ENCODE measurements at regions not wholly inside any gene's neighbourhood (a gene's known extent, or its start where the extent isn't known, plus 50 kb on each side); places are given as distances from the start of the nearest gene placed in this dataset.

DNA sequence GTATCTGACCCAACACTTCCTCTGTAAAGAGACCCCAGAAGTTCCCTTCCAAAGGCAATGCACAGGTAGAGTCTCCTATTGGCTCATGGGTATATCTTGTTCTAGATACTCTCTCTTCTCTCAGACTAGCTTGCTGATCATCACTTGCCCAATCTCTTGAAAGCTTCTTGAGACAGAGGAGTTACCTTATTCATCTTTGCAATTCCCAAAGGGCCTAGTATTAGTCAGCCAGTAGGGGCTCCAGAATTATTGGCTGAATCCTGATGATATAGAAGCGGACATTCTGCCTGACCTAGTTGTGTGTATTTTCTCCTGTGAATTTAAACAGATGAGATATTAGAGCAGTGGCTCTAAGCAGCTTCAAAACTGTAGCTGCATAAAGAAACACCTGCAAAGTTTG, 304.0 kb upstream of the KLF4 start:
- H3K36me3 Mint-ChIP-seq (ENCODE audit: low read depth), result no peaks in the 10 kb centered on the region
- H3K4me3 Mint-ChIP-seq, result no peak overlapping the region
- no peaks in the 10 kb centered on the region for H3K4me1 Mint-ChIP-seq
- Histone ChIP-seq H2AFZ (no peak overlapping the region), H3K9me2 (ENCODE audit: insufficient read depth) (no peaks in the 10 kb centered on the region), H3K4me1 (ENCODE audit: insufficient read depth) (no peaks in the 10 kb centered on the region), H3K27ac (ENCODE audit: low read depth) (no peak overlapping the region), H4K20me1 (replicated peaks; ENCODE audit: insufficient read depth) (no peaks in the 10 kb centered on the region), H3K4me3 (no peak overlapping the region), H3F3A (replicated peaks; ENCODE audit: low read depth) (no peaks in the 10 kb centered on the region), H3K36me3 (ENCODE audit: insufficient read depth) (no peaks in the 10 kb centered on the region), H3K27me3 (ENCODE audit: insufficient read depth) (no peaks in the 10 kb centered on the region), H3K4me2 (no peak overlapping the region), H3K79me2 (replicated peaks; ENCODE audit: insufficient read depth) (no peaks in the 10 kb centered on the region)
- no peak for ATAC-seq
- no peaks in the 10 kb centered on the region for H3K27me3 Mint-ChIP-seq (ENCODE audit: insufficient read depth, low read depth, poor library complexity)
- H3K27ac Mint-ChIP-seq, result no peak overlapping the region
- no peak for DNase-seq (ENCODE audit: low spot score)
- H3K9me3 Mint-ChIP-seq, result no peaks in the 10 kb centered on the region
- TF ChIP-seq NANOG (IDR thresholded peaks at IDR 0.05; ENCODE audit: borderline replicate concordance), result no peak
- no peak for TF ChIP-seq STAT1 (IDR thresholded peaks at IDR 0.05; ENCODE audit: unreplicated experiment)
- TF ChIP-seq POLR2AphosphoS5 (IDR thresholded peaks at IDR 0.05; ENCODE audit: low read depth), result no peak
- TF ChIP-seq, protein P1, sequence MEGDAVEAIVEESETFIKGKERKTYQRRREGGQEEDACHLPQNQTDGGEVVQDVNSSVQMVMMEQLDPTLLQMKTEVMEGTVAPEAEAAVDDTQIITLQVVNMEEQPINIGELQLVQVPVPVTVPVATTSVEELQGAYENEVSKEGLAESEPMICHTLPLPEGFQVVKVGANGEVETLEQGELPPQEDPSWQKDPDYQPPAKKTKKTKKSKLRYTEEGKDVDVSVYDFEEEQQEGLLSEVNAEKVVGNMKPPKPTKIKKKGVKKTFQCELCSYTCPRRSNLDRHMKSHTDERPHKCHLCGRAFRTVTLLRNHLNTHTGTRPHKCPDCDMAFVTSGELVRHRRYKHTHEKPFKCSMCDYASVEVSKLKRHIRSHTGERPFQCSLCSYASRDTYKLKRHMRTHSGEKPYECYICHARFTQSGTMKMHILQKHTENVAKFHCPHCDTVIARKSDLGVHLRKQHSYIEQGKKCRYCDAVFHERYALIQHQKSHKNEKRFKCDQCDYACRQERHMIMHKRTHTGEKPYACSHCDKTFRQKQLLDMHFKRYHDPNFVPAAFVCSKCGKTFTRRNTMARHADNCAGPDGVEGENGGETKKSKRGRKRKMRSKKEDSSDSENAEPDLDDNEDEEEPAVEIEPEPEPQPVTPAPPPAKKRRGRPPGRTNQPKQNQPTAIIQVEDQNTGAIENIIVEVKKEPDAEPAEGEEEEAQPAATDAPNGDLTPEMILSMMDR (conservative IDR thresholded peaks at IDR 0.05; ENCODE audit: low read depth in 2 of 2), result no peak
- no peak for TF ChIP-seq CREB1 (CRISPR knock-in tag; IDR thresholded peaks at IDR 0.05; ENCODE audit: low read depth)
- TF ChIP-seq, protein P2, sequence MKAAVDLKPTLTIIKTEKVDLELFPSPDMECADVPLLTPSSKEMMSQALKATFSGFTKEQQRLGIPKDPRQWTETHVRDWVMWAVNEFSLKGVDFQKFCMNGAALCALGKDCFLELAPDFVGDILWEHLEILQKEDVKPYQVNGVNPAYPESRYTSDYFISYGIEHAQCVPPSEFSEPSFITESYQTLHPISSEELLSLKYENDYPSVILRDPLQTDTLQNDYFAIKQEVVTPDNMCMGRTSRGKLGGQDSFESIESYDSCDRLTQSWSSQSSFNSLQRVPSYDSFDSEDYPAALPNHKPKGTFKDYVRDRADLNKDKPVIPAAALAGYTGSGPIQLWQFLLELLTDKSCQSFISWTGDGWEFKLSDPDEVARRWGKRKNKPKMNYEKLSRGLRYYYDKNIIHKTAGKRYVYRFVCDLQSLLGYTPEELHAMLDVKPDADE (IDR thresholded peaks at IDR 0.05), result no peak
- TF ChIP-seq ZNF331 (CRISPR knock-in tag; IDR thresholded peaks at IDR 0.05; ENCODE audit: low read depth), result no peak
- TF ChIP-seq ZNF114 (CRISPR knock-in tag; IDR thresholded peaks at IDR 0.05), result no peak
- no peak for TF ChIP-seq JUNB (IDR thresholded peaks at IDR 0.05; ENCODE audit: unreplicated experiment)

DNA sequence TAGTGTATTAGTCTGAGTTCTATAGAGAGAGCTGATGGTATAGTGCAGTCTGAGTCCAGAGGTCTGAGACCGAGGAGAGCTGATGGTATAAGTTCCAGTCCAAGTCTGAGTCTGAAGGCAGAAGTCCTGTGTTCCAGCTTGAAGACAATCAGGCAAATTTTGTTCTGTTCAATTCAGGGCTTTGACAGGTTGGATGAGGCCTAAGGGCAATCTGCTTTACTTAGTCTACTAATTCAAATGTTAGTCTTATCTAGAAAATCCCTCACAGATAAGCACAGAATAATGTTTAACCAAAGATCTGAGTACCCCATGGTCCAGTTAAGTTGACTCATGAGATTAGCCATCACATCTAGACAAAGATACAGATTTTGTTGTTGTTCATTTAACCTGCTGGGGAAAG, 303.0 kb upstream of the KLF4 start:
- H3K4me1 Mint-ChIP-seq, result no peaks in the 10 kb centered on the region
- H3K27me3 Mint-ChIP-seq (ENCODE audit: insufficient read depth, low read depth, poor library complexity), result no peaks in the 10 kb centered on the region
- Histone ChIP-seq H3K4me1 (ENCODE audit: insufficient read depth) (no peaks in the 10 kb centered on the region), H3K4me3 (no peak overlapping the region), H3K36me3 (ENCODE audit: insufficient read depth) (no peaks in the 10 kb centered on the region), H2AFZ (no peak overlapping the region), H3K27ac (ENCODE audit: low read depth) (no peak overlapping the region), H3K27me3 (ENCODE audit: insufficient read depth) (no peaks in the 10 kb centered on the region), H3K4me2 (no peak overlapping the region), H3K79me2 (replicated peaks; ENCODE audit: insufficient read depth) (no peaks in the 10 kb centered on the region), H3K9me2 (ENCODE audit: insufficient read depth) (no peaks in the 10 kb centered on the region), H4K20me1 (replicated peaks; ENCODE audit: insufficient read depth) (no peaks in the 10 kb centered on the region), H3F3A (replicated peaks; ENCODE audit: low read depth) (no peaks in the 10 kb centered on the region)
- ATAC-seq, result no peak
- DNase-seq (ENCODE audit: low spot score), result no peak
- H3K4me3 Mint-ChIP-seq, result no peak overlapping the region
- H3K27ac Mint-ChIP-seq, result no peak overlapping the region
- no peaks in the 10 kb centered on the region for H3K36me3 Mint-ChIP-seq (ENCODE audit: low read depth)
- H3K9me3 Mint-ChIP-seq, result no peaks in the 10 kb centered on the region
- TF ChIP-seq JUNB (IDR thresholded peaks at IDR 0.05; ENCODE audit: unreplicated experiment), result no peak
- TF ChIP-seq POLR2AphosphoS5 (IDR thresholded peaks at IDR 0.05; ENCODE audit: low read depth), result no peak
- TF ChIP-seq, protein P3, sequence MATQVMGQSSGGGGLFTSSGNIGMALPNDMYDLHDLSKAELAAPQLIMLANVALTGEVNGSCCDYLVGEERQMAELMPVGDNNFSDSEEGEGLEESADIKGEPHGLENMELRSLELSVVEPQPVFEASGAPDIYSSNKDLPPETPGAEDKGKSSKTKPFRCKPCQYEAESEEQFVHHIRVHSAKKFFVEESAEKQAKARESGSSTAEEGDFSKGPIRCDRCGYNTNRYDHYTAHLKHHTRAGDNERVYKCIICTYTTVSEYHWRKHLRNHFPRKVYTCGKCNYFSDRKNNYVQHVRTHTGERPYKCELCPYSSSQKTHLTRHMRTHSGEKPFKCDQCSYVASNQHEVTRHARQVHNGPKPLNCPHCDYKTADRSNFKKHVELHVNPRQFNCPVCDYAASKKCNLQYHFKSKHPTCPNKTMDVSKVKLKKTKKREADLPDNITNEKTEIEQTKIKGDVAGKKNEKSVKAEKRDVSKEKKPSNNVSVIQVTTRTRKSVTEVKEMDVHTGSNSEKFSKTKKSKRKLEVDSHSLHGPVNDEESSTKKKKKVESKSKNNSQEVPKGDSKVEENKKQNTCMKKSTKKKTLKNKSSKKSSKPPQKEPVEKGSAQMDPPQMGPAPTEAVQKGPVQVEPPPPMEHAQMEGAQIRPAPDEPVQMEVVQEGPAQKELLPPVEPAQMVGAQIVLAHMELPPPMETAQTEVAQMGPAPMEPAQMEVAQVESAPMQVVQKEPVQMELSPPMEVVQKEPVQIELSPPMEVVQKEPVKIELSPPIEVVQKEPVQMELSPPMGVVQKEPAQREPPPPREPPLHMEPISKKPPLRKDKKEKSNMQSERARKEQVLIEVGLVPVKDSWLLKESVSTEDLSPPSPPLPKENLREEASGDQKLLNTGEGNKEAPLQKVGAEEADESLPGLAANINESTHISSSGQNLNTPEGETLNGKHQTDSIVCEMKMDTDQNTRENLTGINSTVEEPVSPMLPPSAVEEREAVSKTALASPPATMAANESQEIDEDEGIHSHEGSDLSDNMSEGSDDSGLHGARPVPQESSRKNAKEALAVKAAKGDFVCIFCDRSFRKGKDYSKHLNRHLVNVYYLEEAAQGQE (IDR thresholded peaks at IDR 0.05; ENCODE audit: unreplicated experiment), result no peak
- TF ChIP-seq, protein P2 (IDR thresholded peaks at IDR 0.05), result no peak
- no peak for TF ChIP-seq CREB1 (CRISPR knock-in tag; IDR thresholded peaks at IDR 0.05; ENCODE audit: low read depth)
- TF ChIP-seq STAT1 (IDR thresholded peaks at IDR 0.05; ENCODE audit: unreplicated experiment), result no peak
- no peak for TF ChIP-seq EZH2 (IDR thresholded peaks at IDR 0.05; ENCODE audit: low read depth, unreplicated experiment)
- TF ChIP-seq, protein P1 (conservative IDR thresholded peaks at IDR 0.05; ENCODE audit: low read depth in 2 of 2), result no peak
- TF ChIP-seq EZH2phosphoT487 (IDR thresholded peaks at IDR 0.05; ENCODE audit: unreplicated experiment), result no peak
- no peak for TF ChIP-seq NANOG (IDR thresholded peaks at IDR 0.05; ENCODE audit: borderline replicate concordance)

All from GM23338 (cell line).